ENCODE measurements at regions not wholly inside any gene's neighbourhood (a gene's known extent, or its start where the extent isn't known, plus 50 kb on each side); places are given as distances from the start of the nearest gene placed in this dataset.

GRCh38 chr5:8767111-8767510 lies 778.8 kb downstream of the SEMA5A start:
- H3K27ac Mint-ChIP-seq (ENCODE audit: unreplicated experiment): no peak overlapping the region
- H3K9me3 Mint-ChIP-seq (ENCODE audit: low read depth, unreplicated experiment): peaks cover 5% of the 10 kb centered on the region
- TF ChIP-seq CTCF (IDR thresholded peaks at IDR 0.05; ENCODE audit: unreplicated experiment): no peak
- no peak for DNase-seq
- H3K36me3 Mint-ChIP-seq (ENCODE audit: insufficient read depth, unreplicated experiment): no peaks in the 10 kb centered on the region
- intact Hi-C loops (cut with micrococcal nuclease; ENCODE audit: unreplicated experiment): no loop called here
- no peaks in the 10 kb centered on the region for H3K4me1 Mint-ChIP-seq (ENCODE audit: low read depth, unreplicated experiment)
- CTCF ChIA-PET: no interaction called here
- BruUV-seq (replicated peaks): no TSS peak
- H3K27me3 Mint-ChIP-seq (ENCODE audit: unreplicated experiment): no peaks in the 10 kb centered on the region
- no peak overlapping the region for H3K4me3 Mint-ChIP-seq (ENCODE audit: low read depth, unreplicated experiment)

DNA sequence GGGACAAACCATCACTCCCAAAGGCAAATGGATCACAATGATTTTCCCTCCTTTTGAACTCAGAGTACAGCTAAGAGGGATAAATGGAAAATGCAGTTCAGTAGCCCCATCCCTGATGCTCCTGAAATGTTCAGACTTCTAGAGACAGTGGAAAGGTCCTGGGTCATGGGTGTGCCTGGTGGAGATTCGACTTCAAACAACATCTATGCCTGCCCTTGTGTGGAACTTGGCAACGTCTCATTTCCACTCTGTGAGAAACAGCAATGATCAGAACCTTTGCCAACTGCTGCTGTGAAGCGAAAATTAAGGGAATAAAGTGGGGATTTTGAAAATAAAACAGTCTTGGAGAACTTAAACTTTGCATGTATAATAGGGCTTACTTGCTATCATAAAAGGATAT lies 778.1 kb downstream of the SEMA5A start:
- Mint-ChIP-seq H3K36me3 (ENCODE audit: insufficient read depth, unreplicated experiment) (no peaks in the 10 kb centered on the region), H3K27ac (ENCODE audit: unreplicated experiment) (no peak overlapping the region), H3K27me3 (ENCODE audit: unreplicated experiment) (no peaks in the 10 kb centered on the region), H3K9me3 (ENCODE audit: low read depth, unreplicated experiment) (peaks cover 5% of the 10 kb centered on the region), H3K4me1 (ENCODE audit: low read depth, unreplicated experiment) (no peaks in the 10 kb centered on the region), H3K4me3 (ENCODE audit: low read depth, unreplicated experiment) (no peak overlapping the region)
- BruUV-seq (replicated peaks): no TSS peak
- DNase-seq: no peak
- TF ChIP-seq CTCF (IDR thresholded peaks at IDR 0.05; ENCODE audit: unreplicated experiment): no peak
- intact Hi-C loops (cut with micrococcal nuclease; ENCODE audit: unreplicated experiment): no loop called here
- CTCF ChIA-PET: no interaction called here

DNA sequence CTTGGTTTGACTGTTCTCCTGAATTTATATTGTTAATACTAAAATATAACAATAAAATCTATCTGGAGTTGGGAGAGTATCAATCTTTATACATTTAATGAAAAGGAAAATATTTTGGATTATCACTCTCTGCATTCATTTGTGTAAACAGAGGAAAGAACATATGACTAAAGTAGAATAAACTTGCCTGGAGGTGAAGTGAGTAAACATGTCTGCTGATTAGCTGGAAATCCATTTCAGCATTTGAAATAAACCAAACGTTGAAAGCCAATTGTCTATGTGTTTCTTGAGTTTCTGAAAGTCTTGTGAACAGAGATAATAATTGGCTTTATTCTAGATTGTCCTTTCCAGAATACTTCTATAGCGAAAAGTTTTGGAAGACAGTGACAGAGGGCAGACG lies 776.2 kb downstream of the SEMA5A start:
- CTCF ChIA-PET: no interaction called here
- no peak for TF ChIP-seq CTCF (IDR thresholded peaks at IDR 0.05; ENCODE audit: unreplicated experiment)
- Mint-ChIP-seq H3K4me3 (ENCODE audit: low read depth, unreplicated experiment) (no peak overlapping the region), H3K9me3 (ENCODE audit: low read depth, unreplicated experiment) (peaks cover 5% of the 10 kb centered on the region), H3K36me3 (ENCODE audit: insufficient read depth, unreplicated experiment) (no peaks in the 10 kb centered on the region), H3K27ac (ENCODE audit: unreplicated experiment) (no peak overlapping the region), H3K27me3 (ENCODE audit: unreplicated experiment) (no peaks in the 10 kb centered on the region), H3K4me1 (ENCODE audit: low read depth, unreplicated experiment) (no peaks in the 10 kb centered on the region)
- no TSS peak for BruUV-seq (replicated peaks)
- intact Hi-C loops (cut with micrococcal nuclease; ENCODE audit: unreplicated experiment): no loop called here
- DNase-seq: no peak

- Mint-ChIP-seq H3K36me3 (ENCODE audit: insufficient read depth, unreplicated experiment) (no peaks in the 10 kb centered on the region), H3K9me3 (ENCODE audit: low read depth, unreplicated experiment) (peaks cover 2% of the 10 kb centered on the region), H3K27ac (ENCODE audit: unreplicated experiment) (no peak overlapping the region), H3K4me1 (ENCODE audit: low read depth, unreplicated experiment) (no peaks in the 10 kb centered on the region), H3K4me3 (ENCODE audit: low read depth, unreplicated experiment) (no peak overlapping the region), H3K27me3 (ENCODE audit: unreplicated experiment) (no peaks in the 10 kb centered on the region)
- CTCF ChIA-PET: no interaction called here
- no TSS peak for BruUV-seq (replicated peaks)
- DNase-seq: no peak
- TF ChIP-seq CTCF (IDR thresholded peaks at IDR 0.05; ENCODE audit: unreplicated experiment): no peak
- intact Hi-C loops (cut with micrococcal nuclease; ENCODE audit: unreplicated experiment): no loop called here
These were observed 775.4 kb downstream of the SEMA5A start for GRCh38 chr5:8770431-8770830.
